Trophoblast cell (in vitro differentiated cells and primary cell): ENCODE measurements at regions not wholly inside any gene's neighbourhood (a gene's known extent, or its start where the extent isn't known, plus 50 kb on each side); places are given as distances from the start of the nearest gene placed in this dataset.

ENCODE experiments used
- DNase-seq, 2 donors: peaks; one replicate each; pipeline ENCODE4 v3.0.0-alpha.2; 2016
- H2AFZ ChIP-seq: 2 replicates; pipeline ENCODE4 v1.6.1; 2013; ENCODE audit warnings: low read length, moderate library complexity, mild to moderate bottlenecking; ENCODE audit not compliant: insufficient read depth, poor library complexity
- H2AK5ac ChIP-seq: 2 replicates; pipeline ENCODE4 v1.6.1; 2013; ENCODE audit warnings: mild to moderate bottlenecking, low read length
- H2BK120ac ChIP-seq: 2 replicates; pipeline ENCODE4 v1.6.1; 2013; ENCODE audit warnings: low read length, mild to moderate bottlenecking, moderate library complexity; ENCODE audit not compliant: insufficient read depth, poor library complexity
- H2BK12ac ChIP-seq: 2 replicates; pipeline ENCODE4 v1.6.1; 2013; ENCODE audit warnings: mild to moderate bottlenecking, low read length, moderate library complexity
- H2BK5ac ChIP-seq: 2 replicates; pipeline ENCODE4 v1.6.1; 2013; ENCODE audit warnings: low read length, low read depth, moderate library complexity, mild to moderate bottlenecking; ENCODE audit not compliant: poor library complexity
- H3K14ac ChIP-seq: 2 replicates; pipeline ENCODE4 v1.6.1; 2013; ENCODE audit warnings: mild to moderate bottlenecking, low read length
- H3K18ac ChIP-seq: 2 replicates; pipeline ENCODE4 v1.6.1; 2013; ENCODE audit warnings: mild to moderate bottlenecking, low read length
- H3K23ac ChIP-seq: 2 replicates; pipeline ENCODE4 v1.6.1; 2013; ENCODE audit warnings: low read length
- H3K27ac ChIP-seq: 2 replicates; pipeline ENCODE4 v1.5.1; 2013; ENCODE audit warnings: low read depth, mild to moderate bottlenecking, inconsistent platforms, low read length, moderate library complexity
- H3K27me3 ChIP-seq: 2 replicates; pipeline ENCODE4 v1.6.1; 2013; ENCODE audit warnings: inconsistent platforms, mild to moderate bottlenecking, low read length, moderate library complexity; ENCODE audit not compliant: insufficient read depth
- H3K36me3 ChIP-seq, 2 experiments: 1 replicate in 1 of 2; 2 replicates in 1 of 2; pipeline ENCODE4 v1.6.1; 2013; ENCODE audit warnings: low read length in 2 of 2, mild to moderate bottlenecking in 2 of 2, moderate library complexity in 1 of 2; ENCODE audit not compliant: insufficient read depth in 2 of 2, control insufficient read depth in 1 of 2
- H3K4ac ChIP-seq: 2 replicates; pipeline ENCODE4 v1.6.1; 2013; ENCODE audit warnings: low read depth, mild to moderate bottlenecking, low read length, moderate library complexity
- H3K4me1 ChIP-seq, 2 experiments: 1 replicate in 1 of 2; 2 replicates in 1 of 2; pipeline ENCODE4 v1.6.1; 2013; ENCODE audit warnings: low read length in 2 of 2, mild to moderate bottlenecking in 2 of 2, moderate library complexity in 1 of 2; ENCODE audit not compliant: insufficient read depth in 2 of 2, control insufficient read depth in 1 of 2
- H3K4me2 ChIP-seq: 2 replicates; pipeline ENCODE4 v1.6.1; 2013; ENCODE audit warnings: inconsistent platforms, mild to moderate bottlenecking, low read length, moderate library complexity
- H3K4me3 ChIP-seq: 2 replicates; pipeline ENCODE4 v1.5.1; 2013; ENCODE audit warnings: mild to moderate bottlenecking, low read depth, low read length, inconsistent platforms
- H3K79me1 ChIP-seq: one replicate; pipeline ENCODE4 v1.6.1; 2013; ENCODE audit warnings: low read length
- H3K79me2 ChIP-seq: 2 replicates; pipeline ENCODE4 v1.6.1; 2013; ENCODE audit warnings: low read length, mild to moderate bottlenecking; ENCODE audit not compliant: control insufficient read depth, insufficient read depth, poor library complexity
- H3K9ac ChIP-seq: 2 replicates; pipeline ENCODE4 v1.6.1; 2013; ENCODE audit warnings: mild to moderate bottlenecking, low read length
- H3K9me3 ChIP-seq: 2 replicates; pipeline ENCODE4 v1.6.1; 2013; ENCODE audit warnings: low read depth, mild to moderate bottlenecking, control low read depth, inconsistent platforms, low read length; ENCODE audit not compliant: insufficient read depth
- H4K12ac ChIP-seq: 2 replicates; pipeline ENCODE4 v1.6.1; 2013; ENCODE audit warnings: low read depth, mild to moderate bottlenecking, low read length, moderate library complexity
- H4K8ac ChIP-seq: 2 replicates; pipeline ENCODE4 v1.6.1; 2013; ENCODE audit warnings: low read depth, mild to moderate bottlenecking, low read length, moderate library complexity
- H4K91ac ChIP-seq: one replicate; pipeline ENCODE4 v1.6.1; 2013; ENCODE audit warnings: low read depth, mild to moderate bottlenecking, low read length, moderate library complexity
- WGBS: extraction: QIAGEN DNeasy Blood & Tissue Kit; methylation state at CpG from one replicate; pipeline ENCODE4 v1.1.7; 2013; ENCODE audit warnings: missing lambda C conversion rate; ENCODE audit not compliant: insufficient read length, insufficient coverage; ENCODE audit errors: extremely low coverage; 5-methylcytosine and 5-hydroxymethylcytosine counted together

GRCh38 chr11:119996556-119996955 is 141.4 kb downstream of the TRIM29 start:
- no peaks in the 10 kb centered on the region for H3K9me3 ChIP-seq
- no peak overlapping the region for H4K91ac ChIP-seq
- no peak for DNase-seq
- no peak overlapping the region for H3K14ac ChIP-seq
- H2BK120ac ChIP-seq: no peak overlapping the region
- H4K8ac ChIP-seq: no peak overlapping the region
- no peak overlapping the region for H2AK5ac ChIP-seq
- no peak overlapping the region for H3K23ac ChIP-seq
- no peaks in the 10 kb centered on the region for H3K27me3 ChIP-seq
- no peak overlapping the region for H4K12ac ChIP-seq
- H3K9ac ChIP-seq: peak overlapping the region; percentile 1
- no peak overlapping the region for H3K4me3 ChIP-seq
- H3K36me3 ChIP-seq: no peaks in the 10 kb centered on the region
- no peak overlapping the region for H3K4ac ChIP-seq
- H3K4me2 ChIP-seq: no peak overlapping the region
- H3K79me2 ChIP-seq: no peaks in the 10 kb centered on the region
- no peak overlapping the region for H2AFZ ChIP-seq
- H3K18ac ChIP-seq: no peak overlapping the region
- no peak overlapping the region for H2BK12ac ChIP-seq
- peaks cover 0 to 7% of the 10 kb centered on the region in 2 experiments for H3K4me1 ChIP-seq
- no peak overlapping the region for H3K27ac ChIP-seq
- H2BK5ac ChIP-seq: no peak overlapping the region
- H3K79me1 ChIP-seq: peaks cover 1% of the 10 kb centered on the region
- WGBS: no CpG with 5 or more reads among the region's 5 CpGs

GRCh38 chr11:119995730-119996491 is 142.0 kb downstream of the TRIM29 start:
- Histone ChIP-seq H4K8ac (no peak overlapping the region), H4K91ac (no peak overlapping the region), H2AFZ (no peak overlapping the region), H3K79me1 (peaks cover 1% of the 10 kb centered on the region), H2BK5ac (no peak overlapping the region), H2BK120ac (no peak overlapping the region), H3K14ac (no peak overlapping the region), H3K4me2 (no peak overlapping the region), H3K4ac (no peak overlapping the region), H3K79me2 (no peaks in the 10 kb centered on the region), H4K12ac (no peak overlapping the region), H3K27ac (no peak overlapping the region), H3K4me3 (no peak overlapping the region), H3K9ac (no peak overlapping the region), H3K36me3 (no peaks in the 10 kb centered on the region), H2AK5ac (no peak overlapping the region), H3K9me3 (no peaks in the 10 kb centered on the region), H3K4me1 (peaks cover 0 to 7% of the 10 kb centered on the region in 2 experiments), H3K27me3 (no peaks in the 10 kb centered on the region), H2BK12ac (no peak overlapping the region), H3K23ac (no peak overlapping the region), H3K18ac (no peak overlapping the region)
- WGBS: no CpG with 5 or more reads among the region's 6 CpGs
- no peak for DNase-seq

GRCh38 chr11:119993722-119994121 is 144.2 kb downstream of the TRIM29 start:
- Histone ChIP-seq H3K79me2 (no peaks in the 10 kb centered on the region), H2AK5ac (no peak overlapping the region), H4K91ac (no peak overlapping the region), H4K8ac (no peak overlapping the region), H3K27me3 (no peaks in the 10 kb centered on the region), H3K14ac (no peak overlapping the region), H3K18ac (no peak overlapping the region), H2BK12ac (no peak overlapping the region), H2BK5ac (no peak overlapping the region), H3K4me1 (peaks cover 0 to 7% of the 10 kb centered on the region in 2 experiments), H3K23ac (no peak overlapping the region), H3K79me1 (peaks cover 1% of the 10 kb centered on the region), H3K4me2 (no peak overlapping the region), H2AFZ (no peak overlapping the region), H2BK120ac (no peak overlapping the region), H4K12ac (no peak overlapping the region), H3K27ac (no peak overlapping the region), H3K4ac (no peak overlapping the region), H3K4me3 (no peak overlapping the region), H3K36me3 (no peaks in the 10 kb centered on the region), H3K9me3 (peaks cover 2% of the 10 kb centered on the region), H3K9ac (no peak overlapping the region)
- WGBS: no CpG with 5 or more reads among the region's 4 CpGs
- no peak for DNase-seq

GRCh38 chr11:119992171-119993051 is 145.5 kb downstream of the TRIM29 start:
- Histone ChIP-seq H3K4me1 (peaks cover 0 to 6% of the 10 kb centered on the region in 2 experiments), H4K12ac (no peak overlapping the region), H2AFZ (no peak overlapping the region), H2BK12ac (no peak overlapping the region), H4K8ac (no peak overlapping the region), H3K9ac (no peak overlapping the region), H3K27ac (no peak overlapping the region), H3K4me3 (no peak overlapping the region), H2BK5ac (no peak overlapping the region), H2AK5ac (no peak overlapping the region), H3K4ac (no peak overlapping the region), H3K36me3 (no peaks in the 10 kb centered on the region), H3K23ac (no peak overlapping the region), H2BK120ac (no peak overlapping the region), H3K4me2 (no peak overlapping the region), H3K14ac (no peak overlapping the region), H4K91ac (no peak overlapping the region), H3K79me2 (no peaks in the 10 kb centered on the region), H3K27me3 (no peaks in the 10 kb centered on the region), H3K9me3 (peaks cover 2% of the 10 kb centered on the region), H3K18ac (no peak overlapping the region), H3K79me1 (peaks cover 1% of the 10 kb centered on the region)
- no peak for DNase-seq
- no CpG with 5 or more reads among the region's 23 CpGs for WGBS
